ENCODE measurements at regions not wholly inside any gene's neighbourhood (a gene's known extent, or its start where the extent isn't known, plus 50 kb on each side); places are given as distances from the start of the nearest gene placed in this dataset.

DNA sequence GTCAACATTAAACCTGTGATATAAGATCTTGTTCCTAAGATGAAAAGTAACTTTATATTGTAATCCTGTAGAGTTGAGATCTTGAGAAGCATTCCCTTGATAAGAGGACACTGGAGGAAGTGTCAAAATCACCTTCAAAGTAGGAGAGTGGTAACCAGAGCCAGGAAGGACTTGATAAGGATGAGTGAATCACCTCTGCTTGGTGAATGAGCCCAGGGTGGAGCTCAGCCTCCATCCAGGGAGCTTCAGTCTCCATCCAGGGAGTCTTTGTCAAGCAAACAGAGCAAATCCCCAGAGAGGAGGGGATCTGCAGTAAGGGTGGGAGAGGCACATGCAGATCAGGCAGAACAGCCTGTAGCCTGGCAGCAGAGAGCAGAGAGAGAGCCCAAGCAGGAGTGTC, 167.1 kb upstream of the SIX2 start:
- no peak for TF ChIP-seq POLR2A (IDR thresholded peaks at IDR 0.05)
- TF ChIP-seq, protein P1, sequence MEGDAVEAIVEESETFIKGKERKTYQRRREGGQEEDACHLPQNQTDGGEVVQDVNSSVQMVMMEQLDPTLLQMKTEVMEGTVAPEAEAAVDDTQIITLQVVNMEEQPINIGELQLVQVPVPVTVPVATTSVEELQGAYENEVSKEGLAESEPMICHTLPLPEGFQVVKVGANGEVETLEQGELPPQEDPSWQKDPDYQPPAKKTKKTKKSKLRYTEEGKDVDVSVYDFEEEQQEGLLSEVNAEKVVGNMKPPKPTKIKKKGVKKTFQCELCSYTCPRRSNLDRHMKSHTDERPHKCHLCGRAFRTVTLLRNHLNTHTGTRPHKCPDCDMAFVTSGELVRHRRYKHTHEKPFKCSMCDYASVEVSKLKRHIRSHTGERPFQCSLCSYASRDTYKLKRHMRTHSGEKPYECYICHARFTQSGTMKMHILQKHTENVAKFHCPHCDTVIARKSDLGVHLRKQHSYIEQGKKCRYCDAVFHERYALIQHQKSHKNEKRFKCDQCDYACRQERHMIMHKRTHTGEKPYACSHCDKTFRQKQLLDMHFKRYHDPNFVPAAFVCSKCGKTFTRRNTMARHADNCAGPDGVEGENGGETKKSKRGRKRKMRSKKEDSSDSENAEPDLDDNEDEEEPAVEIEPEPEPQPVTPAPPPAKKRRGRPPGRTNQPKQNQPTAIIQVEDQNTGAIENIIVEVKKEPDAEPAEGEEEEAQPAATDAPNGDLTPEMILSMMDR (IDR thresholded peaks at IDR 0.05), result no peak
- DNase-seq, result no peak
- H3K27ac ChIP-seq, result no peak overlapping the region
- no peaks in the 10 kb centered on the region for H3K36me3 ChIP-seq
- H3K27me3 ChIP-seq, result peaks cover 0 to 53% (median 0%) of the 10 kb centered on the region in 4 donors
- intact Hi-C loops (cut with DNase I), result no loop called here
- H3K4me3 ChIP-seq, result no peak overlapping the region
- no peaks in the 10 kb centered on the region for H3K9me3 ChIP-seq
- H3K4me1 ChIP-seq, result no peaks in the 10 kb centered on the region

DNA sequence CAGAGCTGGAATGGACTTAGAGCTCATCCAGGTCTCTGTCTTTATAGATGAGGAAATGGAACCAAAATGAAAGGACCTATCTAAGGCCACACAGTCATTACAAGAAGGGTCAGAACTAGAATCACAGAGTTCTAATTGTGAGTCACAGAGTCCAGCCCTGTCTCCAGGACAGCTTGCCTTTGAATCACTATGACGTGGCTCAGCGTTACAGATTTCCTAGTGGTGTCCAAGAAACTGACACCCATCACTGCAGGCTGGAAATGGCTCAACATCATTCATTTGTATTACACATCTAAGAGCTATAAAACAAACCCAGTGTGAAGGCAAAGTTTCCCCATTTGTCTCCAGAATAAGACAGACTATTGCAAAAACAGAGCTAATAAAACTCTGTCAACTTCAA, 164.3 kb upstream of the SIX2 start:
- Histone ChIP-seq H3K4me3 (no peak overlapping the region), H3K4me1 (peaks cover 0 to 18% (median 13%) of the 10 kb centered on the region in 3 donors), H3K27me3 (peaks cover 5 to 71% (median 14%) of the 10 kb centered on the region in 4 donors), H3K9me3 (no peaks in the 10 kb centered on the region), H3K36me3 (no peaks in the 10 kb centered on the region), H3K27ac (no peak overlapping the region)
- WGBS, 2 donors, result 35 to 44% methylated on average over 2 of the region's 2 CpGs
- no peak for DNase-seq
- intact Hi-C loops (cut with DNase I), result no loop called here
- no peak for TF ChIP-seq POLR2A (IDR thresholded peaks at IDR 0.05)
- TF ChIP-seq, protein P1 (IDR thresholded peaks at IDR 0.05), result peak in 1 of 6 experiments; percentile 36

DNA sequence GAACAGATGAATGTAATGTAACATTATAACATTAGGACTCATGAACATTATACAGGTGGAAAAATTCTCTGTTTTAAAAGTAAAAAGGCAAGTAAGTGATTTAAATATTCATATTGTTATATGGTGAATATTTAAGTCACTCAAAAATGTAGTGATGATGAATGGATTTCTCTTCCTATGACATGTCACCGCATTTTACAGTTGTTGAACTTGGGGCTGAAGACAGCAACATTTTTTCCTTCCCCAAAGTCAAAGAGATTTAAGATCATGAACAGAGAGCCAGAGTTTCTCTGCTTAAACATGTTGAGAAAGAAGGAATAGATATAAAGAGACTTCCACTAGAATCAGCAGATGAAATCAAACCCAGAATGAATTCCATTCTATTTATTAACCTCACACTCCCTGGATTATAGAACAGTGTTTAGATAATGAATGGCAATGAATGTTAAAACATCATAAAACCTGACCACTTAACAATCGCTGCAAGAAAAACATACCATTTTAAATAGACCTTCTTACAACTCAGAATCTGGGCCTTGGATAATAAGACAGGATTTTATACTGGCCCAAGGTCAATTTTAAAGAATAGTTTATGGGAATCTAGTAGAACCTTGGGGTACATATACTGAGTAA, 163.6 kb upstream of the SIX2 start:
- intact Hi-C loops (cut with DNase I), result no loop called here
- no peaks in the 10 kb centered on the region for H3K36me3 ChIP-seq
- no peak overlapping the region for H3K27ac ChIP-seq

DNA sequence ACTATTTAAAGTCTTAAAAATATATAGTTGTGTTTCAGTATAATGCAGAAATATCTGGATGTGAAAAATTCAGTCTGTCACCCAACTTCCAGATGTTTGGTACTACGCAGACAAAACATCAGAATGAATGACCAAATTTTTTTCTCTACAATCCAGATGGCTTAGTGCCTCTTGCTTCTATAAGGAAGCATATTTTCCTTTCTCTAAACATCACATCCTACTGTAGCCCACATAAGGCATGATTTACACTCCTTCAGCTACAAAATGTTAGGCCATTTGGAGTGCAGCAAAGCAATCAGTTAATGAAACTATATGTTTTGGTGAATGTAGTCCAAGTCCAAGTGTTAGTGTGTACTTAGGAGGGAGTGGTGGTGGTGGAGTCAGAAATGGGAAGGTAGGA, 162.9 kb upstream of the SIX2 start:
- Histone ChIP-seq H3K9me3 (no peaks in the 10 kb centered on the region), H3K4me1 (peaks cover 0 to 19% (median 13%) of the 10 kb centered on the region in 3 donors), H3K4me3 (no peak overlapping the region), H3K27ac (no peak overlapping the region), H3K27me3 (peaks cover 15 to 77% (median 22%) of the 10 kb centered on the region in 4 donors), H3K36me3 (no peaks in the 10 kb centered on the region)
- intact Hi-C loops (cut with DNase I), result no loop called here
- WGBS, 2 donors, result 89 to 100% methylated on average over 1 of the region's 1 CpG
- no peak for TF ChIP-seq POLR2A (IDR thresholded peaks at IDR 0.05)
- TF ChIP-seq, protein P1 (IDR thresholded peaks at IDR 0.05), result no peak
- DNase-seq, result no peak

More for the DNA sequence above, 163.6 kb upstream of the SIX2 start:
- WGBS, 2 donors, result 64 to 70% methylated on average over 2 of the region's 2 CpGs
- Histone ChIP-seq H3K4me1 (peaks cover 0 to 19% (median 13%) of the 10 kb centered on the region in 3 donors), H3K4me3 (no peak overlapping the region), H3K27me3 (peaks cover 10 to 74% (median 19%) of the 10 kb centered on the region in 4 donors), H3K9me3 (no peaks in the 10 kb centered on the region)
- DNase-seq, result no peak
- TF ChIP-seq, protein P1 (IDR thresholded peaks at IDR 0.05), result no peak
- TF ChIP-seq POLR2A (IDR thresholded peaks at IDR 0.05), result no peak

DNA sequence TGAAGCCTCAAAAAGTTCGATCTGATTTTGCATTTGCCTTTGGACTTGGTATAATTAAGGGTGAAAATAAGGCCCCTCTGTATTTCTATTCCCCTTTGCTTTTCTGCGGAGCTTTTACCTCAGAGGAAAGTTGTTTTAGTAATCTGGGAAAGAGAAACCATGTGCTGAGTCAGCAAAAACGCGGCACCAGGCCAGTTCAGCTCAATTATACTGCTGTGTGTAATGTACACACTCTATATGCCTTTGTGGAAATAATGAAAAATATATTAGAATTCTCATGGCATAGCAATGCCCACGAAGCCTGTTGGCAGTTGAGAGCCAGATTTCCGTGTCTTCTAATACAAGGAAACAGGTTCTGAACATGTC, 161.9 kb upstream of the SIX2 start:
- 47 to 49% methylated on average over 6 of the region's 6 CpGs for WGBS, 2 donors
- intact Hi-C loops (cut with DNase I), result no loop called here
- H3K27ac ChIP-seq, result no peak overlapping the region
- H3K27me3 ChIP-seq, result peaks cover 15 to 87% (median 22%) of the 10 kb centered on the region in 4 donors
- no peaks in the 10 kb centered on the region for H3K9me3 ChIP-seq
- no peak for DNase-seq
- peaks cover 0 to 19% (median 13%) of the 10 kb centered on the region in 3 donors for H3K4me1 ChIP-seq
- H3K4me3 ChIP-seq, result no peak overlapping the region
- no peaks in the 10 kb centered on the region for H3K36me3 ChIP-seq
- TF ChIP-seq POLR2A (IDR thresholded peaks at IDR 0.05), result no peak
- TF ChIP-seq, protein P1 (IDR thresholded peaks at IDR 0.05), result no peak

Data from esophagus squamous epithelium (tissue), 5 donors.